ENCODE measurements at regions not wholly inside any gene's neighbourhood (a gene's known extent, or its start where the extent isn't known, plus 50 kb on each side); places are given as distances from the start of the nearest gene placed in this dataset.

GRCh38 chr12:114855678-114856077 lies 171.7 kb upstream of the TBX3 start:
- DNase-seq (ENCODE audit: low read depth in 2 of 2): no peak
- H3K4me3 ChIP-seq (replicated peaks in 1 of 2; ENCODE audit: low read depth in 2 of 2, low read length in 2 of 2): no peak overlapping the region
- no peak for TF ChIP-seq CTCF (IDR thresholded peaks at IDR 0.05; ENCODE audit: low read depth, low read length)

- TF ChIP-seq CTCF (IDR thresholded peaks at IDR 0.05; ENCODE audit: low read depth, low read length): no peak
- DNase-seq (ENCODE audit: low read depth in 2 of 2): peak; percentile 14 to 27
- no peak overlapping the region for H3K4me3 ChIP-seq (replicated peaks in 1 of 2; ENCODE audit: low read depth in 2 of 2, low read length in 2 of 2)
Observed at GRCh38 chr12:114852976-114853529, 169.1 kb upstream of the TBX3 start.

- peak in 1 of 2 donors; percentile 26 for DNase-seq (ENCODE audit: low read depth in 2 of 2)
- H3K4me3 ChIP-seq (replicated peaks in 1 of 2; ENCODE audit: low read depth in 2 of 2, low read length in 2 of 2): no peak overlapping the region
- TF ChIP-seq CTCF (IDR thresholded peaks at IDR 0.05; ENCODE audit: low read depth, low read length): no peak
Observed at GRCh38 chr12:114851981-114852380, 168.0 kb upstream of the TBX3 start.

GRCh38 chr12:114850661-114851275 lies 166.8 kb upstream of the TBX3 start:
- no peak overlapping the region for H3K4me3 ChIP-seq (replicated peaks in 1 of 2; ENCODE audit: low read depth in 2 of 2, low read length in 2 of 2)
- DNase-seq (ENCODE audit: low read depth in 2 of 2): no peak
- TF ChIP-seq CTCF (IDR thresholded peaks at IDR 0.05; ENCODE audit: low read depth, low read length): no peak

GRCh38 chr12:114848666-114849065 lies 164.7 kb upstream of the TBX3 start:
- H3K4me3 ChIP-seq (replicated peaks in 1 of 2; ENCODE audit: low read depth in 2 of 2, low read length in 2 of 2): no peak overlapping the region
- no peak for TF ChIP-seq CTCF (IDR thresholded peaks at IDR 0.05; ENCODE audit: low read depth, low read length)
- DNase-seq (ENCODE audit: low read depth in 2 of 2): peak; percentile 92 to 97

GRCh38 chr12:114847441-114848035 lies 163.6 kb upstream of the TBX3 start:
- no peak for DNase-seq (ENCODE audit: low read depth in 2 of 2)

More at GRCh38 chr12:114847441-114848035, 163.6 kb upstream of the TBX3 start:
- H3K4me3 ChIP-seq (replicated peaks in 1 of 2; ENCODE audit: low read depth in 2 of 2, low read length in 2 of 2): no peak overlapping the region
- TF ChIP-seq CTCF (IDR thresholded peaks at IDR 0.05; ENCODE audit: low read depth, low read length): no peak
